Mononuclear cell (primary cell): ENCODE measurements at regions not wholly inside any gene's neighbourhood (a gene's known extent, or its start where the extent isn't known, plus 50 kb on each side); places are given as distances from the start of the nearest gene placed in this dataset.
"Not testable (repeated sequence)": the region's sequence is repeated elsewhere in the genome, so short reads cannot be mapped to it uniquely, and the experiment has no call there.

Experiments used
- H3K27me3 ChIP-seq: 2 replicates; pipeline ENCODE4 v1.6.0; 2011; ENCODE audit warnings: low read length, control low read depth; ENCODE audit not compliant: insufficient read depth
- H3K4me1 ChIP-seq: 2 replicates; pipeline ENCODE4 v1.5.1; 2011; ENCODE audit warnings: mild to moderate bottlenecking, low read length, control low read depth; ENCODE audit not compliant: insufficient read depth
- H3K4me3 ChIP-seq: 2 replicates; pipeline ENCODE4 v1.5.1; 2011; ENCODE audit warnings: mild to moderate bottlenecking, low read length, moderate library complexity
- H3K9me3 ChIP-seq: 2 replicates; pipeline ENCODE4 v1.5.1; 2011; ENCODE audit warnings: low read depth, mild to moderate bottlenecking, control low read depth, low read length

DNA sequence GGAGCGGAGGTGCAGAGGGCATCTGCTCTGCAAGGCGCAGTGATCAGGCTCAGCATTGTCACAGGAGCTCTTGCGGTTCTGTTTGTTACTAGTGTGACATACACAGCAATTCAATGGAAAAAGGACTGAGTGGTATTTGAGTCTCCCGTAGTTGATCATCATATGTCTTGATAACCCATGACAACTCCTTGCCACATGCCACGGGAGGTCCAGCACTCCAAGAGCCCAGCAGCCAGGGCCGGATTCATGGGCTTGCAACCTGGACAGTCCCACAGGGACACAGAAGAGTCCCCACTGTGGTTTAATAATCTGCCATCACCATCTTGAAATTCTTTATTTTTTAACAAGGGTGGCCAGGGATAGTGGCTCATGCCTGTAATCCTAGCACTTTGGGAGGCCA lies 58.1 kb upstream of the ROPN1B start:
- not testable (repeated sequence) for H3K27me3 ChIP-seq, H3K9me3 ChIP-seq, H3K4me3 ChIP-seq, H3K4me1 ChIP-seq

DNA sequence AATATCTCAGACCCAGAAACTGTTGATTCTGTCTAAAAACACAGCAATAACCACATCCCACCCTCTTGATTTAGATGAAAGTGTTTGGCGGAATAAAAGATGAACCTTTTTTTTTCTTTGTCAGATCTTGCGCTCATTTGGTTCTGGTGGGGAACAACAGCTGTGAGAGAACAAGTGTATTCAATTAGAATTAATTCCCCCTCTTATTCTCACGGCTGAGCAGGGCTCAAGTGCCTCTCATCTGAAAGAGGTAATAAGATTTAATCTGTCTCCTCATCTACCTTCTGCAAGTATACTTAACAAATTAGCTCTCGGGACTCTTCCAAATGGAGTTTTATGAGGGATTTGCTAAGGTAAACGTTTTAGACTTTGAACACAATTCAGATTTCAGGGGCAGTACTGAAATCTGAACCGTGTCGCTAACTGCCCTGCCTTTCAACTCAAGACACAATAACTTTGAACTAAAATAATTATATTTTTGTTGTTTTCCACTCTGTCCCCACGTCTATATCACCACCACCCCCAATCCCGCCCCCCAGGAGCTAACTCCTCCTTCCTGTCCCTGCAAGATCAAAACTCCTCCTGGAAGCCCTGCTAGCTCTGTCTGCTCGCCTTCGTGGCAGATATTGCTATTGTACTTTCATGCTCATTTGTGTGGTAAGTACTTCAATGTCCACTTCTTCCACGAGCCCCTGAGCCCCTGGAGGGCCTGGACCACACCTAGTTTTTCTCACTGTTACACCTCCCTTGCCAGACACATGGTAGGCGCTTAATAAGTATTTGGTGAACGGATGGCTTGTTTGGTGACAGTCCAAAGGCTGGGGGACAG lies 54.2 kb upstream of the ROPN1B start:
- H3K4me3 ChIP-seq = peak overlapping the region; percentile 45
- not testable (repeated sequence) for H3K4me1 ChIP-seq, H3K9me3 ChIP-seq, H3K27me3 ChIP-seq

DNA sequence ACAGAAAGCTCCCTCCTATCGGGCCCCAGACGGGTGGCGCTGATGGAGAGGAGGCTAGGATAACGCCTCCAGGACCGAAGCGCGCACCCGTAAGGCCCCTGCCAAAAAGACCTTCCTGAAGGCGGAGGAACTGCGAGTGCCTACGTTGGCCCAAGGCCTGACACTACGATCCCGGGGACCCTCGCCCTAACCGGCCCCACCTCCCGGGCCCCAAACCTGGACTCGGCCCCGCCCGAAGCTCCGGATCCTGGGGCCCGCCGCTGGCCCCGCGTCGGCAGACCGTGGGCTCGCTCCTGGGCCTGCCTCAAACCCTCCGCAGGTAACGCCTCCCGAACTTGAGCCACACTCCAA lies 53.6 kb upstream of the ROPN1B start:
- not testable (repeated sequence) for H3K4me1 ChIP-seq, H3K27me3 ChIP-seq, H3K9me3 ChIP-seq
- peak overlapping the region; percentile 45 for H3K4me3 ChIP-seq

DNA sequence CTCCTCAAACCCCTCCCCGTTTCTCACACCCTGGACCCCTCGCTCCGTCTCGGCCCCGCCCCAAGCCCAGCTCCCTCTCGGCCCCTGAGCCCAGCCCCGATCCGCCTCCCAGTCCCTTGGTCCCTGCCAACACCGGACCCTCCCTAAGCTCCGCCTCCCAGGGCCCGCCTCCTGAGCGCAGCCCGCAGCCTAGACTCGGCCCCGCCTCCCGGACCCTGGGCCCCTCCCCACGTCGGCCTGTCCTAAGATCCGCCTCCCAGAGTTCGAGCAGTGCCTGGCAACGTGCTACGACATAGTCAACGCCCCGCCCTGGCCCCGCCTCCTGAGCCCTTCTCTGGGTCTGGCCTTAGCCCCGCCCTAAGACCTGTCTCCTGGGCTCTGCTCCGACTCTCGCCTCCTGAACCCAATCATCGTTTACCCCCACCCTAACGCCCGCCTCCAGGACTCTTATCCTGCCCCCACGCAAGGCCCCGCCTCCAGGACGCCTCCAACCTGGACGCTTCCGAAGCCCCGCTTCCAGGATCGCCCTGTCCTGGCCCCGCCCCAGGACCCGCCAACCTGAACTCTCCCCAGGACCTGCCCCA lies 53.1 kb upstream of the ROPN1B start:
- not testable (repeated sequence) for H3K4me1 ChIP-seq, H3K9me3 ChIP-seq, H3K27me3 ChIP-seq
- H3K4me3 ChIP-seq = peak overlapping the region; percentile 45

DNA sequence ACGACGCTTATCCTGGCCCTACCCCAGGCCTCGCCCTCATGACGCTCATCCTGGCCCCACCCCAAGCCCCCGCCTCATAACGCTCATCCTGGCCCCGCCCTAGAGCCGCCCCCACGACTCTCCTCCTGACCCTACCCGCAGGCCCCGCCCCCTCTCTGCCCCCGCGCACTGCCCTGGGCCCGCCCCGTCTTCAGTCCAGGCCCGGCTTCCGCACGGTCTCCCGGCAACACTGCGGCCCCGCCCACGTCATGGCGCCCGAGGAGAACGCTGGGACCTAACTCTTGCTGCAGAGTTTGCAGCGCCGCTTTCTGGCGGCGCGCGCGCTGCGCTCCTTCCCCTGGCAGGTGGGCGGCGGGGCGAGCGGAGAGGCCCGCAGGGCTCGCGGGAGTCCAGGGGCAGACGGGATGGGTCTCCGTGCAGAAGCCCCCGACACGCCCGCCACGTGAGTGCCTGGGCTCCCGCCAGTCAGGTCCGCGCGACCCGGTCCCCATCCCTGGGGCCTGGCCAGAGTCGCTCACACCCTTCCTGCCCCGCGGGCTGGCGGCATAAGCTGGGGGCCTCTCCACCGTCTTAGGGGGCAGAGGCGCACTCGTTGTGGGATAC lies 52.5 kb upstream of the ROPN1B start:
- Histone ChIP-seq H3K4me3 (peak overlapping the region; percentile 58), H3K4me1 (peaks cover 6% of the 10 kb centered on the region), H3K9me3 (no peaks in the 10 kb centered on the region), H3K27me3 (no peaks in the 10 kb centered on the region)

DNA sequence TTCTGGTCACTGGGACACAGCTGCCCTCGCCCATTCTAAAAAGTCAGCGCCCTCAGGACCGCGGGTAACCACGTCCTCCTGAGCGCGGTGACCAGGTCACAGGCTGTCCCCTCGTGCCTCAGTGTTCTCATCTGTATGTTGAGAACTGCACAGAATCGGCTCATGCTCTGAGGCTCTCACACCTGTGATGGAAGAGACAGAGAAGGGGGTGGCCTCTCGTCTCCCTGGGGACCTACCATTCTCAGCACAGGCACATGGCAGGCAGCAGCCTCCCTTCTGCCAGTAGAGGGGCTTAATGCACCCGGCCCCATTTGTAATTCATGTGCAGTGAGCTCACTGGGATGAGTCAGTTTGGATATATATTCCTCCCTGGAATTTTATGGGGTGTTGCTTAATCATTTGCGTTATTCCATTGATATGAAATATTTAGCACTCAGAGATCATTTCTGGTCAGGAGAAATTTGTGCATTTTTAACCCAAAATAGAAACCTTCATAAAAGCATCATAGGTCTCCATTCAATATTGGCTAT lies 51.9 kb upstream of the ROPN1B start:
- not testable (repeated sequence) for H3K9me3 ChIP-seq, H3K4me1 ChIP-seq, H3K27me3 ChIP-seq
- peak overlapping the region; percentile 58 for H3K4me3 ChIP-seq

DNA sequence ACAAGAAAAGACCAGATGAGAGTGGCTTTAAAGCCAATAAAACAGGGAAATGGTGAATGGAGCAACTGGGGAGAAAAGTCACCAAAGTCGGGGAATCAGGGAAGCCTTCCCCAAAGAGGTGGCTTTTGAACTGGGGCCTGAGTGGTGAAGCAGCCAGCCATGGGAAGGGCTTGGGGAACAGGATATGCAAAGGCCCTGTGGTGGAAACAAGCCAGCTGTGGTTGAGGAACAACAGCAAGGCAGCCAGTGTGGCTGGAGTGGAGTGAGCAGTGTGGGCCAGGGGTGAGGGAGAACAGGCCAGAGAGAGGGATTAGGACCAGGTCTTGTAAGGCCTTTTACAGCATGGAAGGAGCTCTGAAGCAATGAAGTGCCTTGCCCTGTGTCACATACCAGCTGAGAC lies 51.0 kb upstream of the ROPN1B start:
- H3K4me3 ChIP-seq, H3K27me3 ChIP-seq: not testable (repeated sequence)

DNA sequence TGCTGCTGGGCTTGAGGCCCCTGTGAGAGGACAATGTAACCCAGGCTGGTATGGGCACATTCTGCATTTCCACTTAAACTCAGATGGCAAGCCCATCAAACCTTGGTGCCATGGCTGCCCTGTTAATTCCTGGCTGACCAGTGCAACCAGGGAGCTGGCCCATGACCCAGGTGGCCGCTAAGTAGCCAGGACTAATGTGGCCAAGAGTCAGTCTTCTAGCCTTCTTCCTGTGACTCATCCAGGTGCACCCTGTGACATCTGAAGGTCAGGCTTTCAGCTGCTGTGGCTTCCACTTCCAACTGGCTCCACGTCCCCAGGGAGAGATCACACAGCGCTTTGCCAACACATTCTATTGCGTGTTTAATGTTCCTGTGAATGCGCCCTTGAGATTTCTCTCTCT lies 50.5 kb upstream of the ROPN1B start:
- H3K4me3 ChIP-seq, H3K9me3 ChIP-seq, H3K27me3 ChIP-seq, H3K4me1 ChIP-seq: not testable (repeated sequence)

More for the DNA sequence above, 51.0 kb upstream of the ROPN1B start:
- H3K4me1 ChIP-seq, H3K9me3 ChIP-seq: not testable (repeated sequence)

DNA sequence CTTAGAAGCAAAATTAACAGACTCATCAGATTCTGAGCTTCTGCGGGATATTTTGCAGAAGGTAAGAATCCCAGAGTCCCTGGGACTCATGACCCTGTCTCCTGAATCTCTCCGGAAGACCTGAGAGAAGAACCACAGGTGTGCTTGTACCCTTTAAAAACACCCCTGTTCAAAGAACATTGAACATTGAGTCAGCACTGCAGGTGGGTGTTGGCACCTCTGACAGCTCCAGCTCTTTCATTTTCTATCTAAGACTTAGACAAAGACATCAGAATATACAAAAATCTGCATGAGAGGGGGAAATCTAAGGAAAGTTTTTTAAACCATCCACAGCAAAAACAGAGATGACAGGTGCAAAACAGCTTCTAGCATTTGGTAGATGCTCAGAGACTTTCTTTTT lies 50.1 kb upstream of the ROPN1B start:
- not testable (repeated sequence) for H3K4me3 ChIP-seq, H3K27me3 ChIP-seq, H3K9me3 ChIP-seq, H3K4me1 ChIP-seq
